GM23338 (cell line): ENCODE measurements at regions not wholly inside any gene's neighbourhood (a gene's known extent, or its start where the extent isn't known, plus 50 kb on each side); places are given as distances from the start of the nearest gene placed in this dataset.

Experiments
- ATAC-seq: fragments of 200-7000 bp; cut with Tn5 transposase; 3 replicates; pipeline ENCODE4 v1.9.1; 2020
- DNase-seq: peaks from one replicate; pipeline ENCODE4 v3.0.0-alpha.2; 2015; ENCODE audit warnings: low spot score
- H2AFZ ChIP-seq: fragments of 200-600 bp; sonication (generic); 2 replicates; pipeline ENCODE4 v1.8.0; 2016; ENCODE audit warnings: antibody characterized with exemption, mild to moderate bottlenecking, moderate library complexity
- H3F3A ChIP-seq: fragments of 200-600 bp; sonication (generic); replicated peaks from 2 replicates; pipeline ENCODE4 v1.8.0; 2017; ENCODE audit warnings: antibody characterized with exemption, mixed run types, low read depth
- H3K27ac ChIP-seq: fragments of 200-600 bp; sonication (generic); 2 replicates; pipeline ENCODE4 v1.6.1; 2016; ENCODE audit warnings: low read depth
- H3K27me3 ChIP-seq: fragments of 200-600 bp; sonication (generic); 2 replicates; pipeline ENCODE4 v1.8.0; 2016; ENCODE audit warnings: mild to moderate bottlenecking, mixed run types, moderate library complexity; ENCODE audit not compliant: insufficient read depth
- H3K36me3 ChIP-seq: fragments of 200-600 bp; sonication (generic); 2 replicates; pipeline ENCODE4 v1.8.0; 2016; ENCODE audit warnings: mild to moderate bottlenecking; ENCODE audit not compliant: insufficient read depth
- H3K4me1 ChIP-seq: fragments of 200-600 bp; sonication (generic); 2 replicates; pipeline ENCODE4 v1.8.0; 2016; ENCODE audit warnings: mild to moderate bottlenecking, moderate library complexity; ENCODE audit not compliant: insufficient read depth
- H3K4me2 ChIP-seq: fragments of 200-600 bp; sonication (generic); 2 replicates; pipeline ENCODE4 v1.7.1; 2017; ENCODE audit warnings: mixed run types
- H3K4me3 ChIP-seq: fragments of 200-600 bp; sonication (generic); 2 replicates; pipeline ENCODE4 v1.6.1; 2016; ENCODE audit warnings: mixed run types
- H3K79me2 ChIP-seq: fragments of 200-600 bp; sonication (generic); replicated peaks from 2 replicates; pipeline ENCODE4 v1.8.0; 2017; ENCODE audit warnings: mild to moderate bottlenecking; ENCODE audit not compliant: insufficient read depth
- H3K9me2 ChIP-seq: fragments of 200-600 bp; sonication (generic); 2 replicates; pipeline ENCODE4 v1.8.0; 2017; ENCODE audit not compliant: insufficient read depth
- H4K20me1 ChIP-seq: fragments of 200-600 bp; sonication (generic); replicated peaks from 2 replicates; pipeline ENCODE4 v1.8.0; 2017; ENCODE audit warnings: mild to moderate bottlenecking; ENCODE audit not compliant: insufficient read depth
- H3K27ac Mint-ChIP-seq: 2 replicates; pipeline ENCODE4 v1.8.0; 2020; ENCODE audit warnings: inconsistent platforms, mild to moderate bottlenecking, moderate library complexity, mixed read lengths
- H3K27me3 Mint-ChIP-seq: 3 replicates; pipeline ENCODE4 v1.8.0; 2022; ENCODE audit warnings: low read depth, mild to moderate bottlenecking, moderate library complexity, mixed read lengths, inconsistent platforms; ENCODE audit not compliant: insufficient read depth, poor library complexity
- H3K36me3 Mint-ChIP-seq: 3 replicates; pipeline ENCODE4 v1.8.0; 2021; ENCODE audit warnings: low read depth, mild to moderate bottlenecking, inconsistent platforms, moderate library complexity, mixed read lengths
- H3K4me1 Mint-ChIP-seq: 3 replicates; pipeline ENCODE4 v1.8.0; 2020; ENCODE audit warnings: mild to moderate bottlenecking, inconsistent platforms, mixed read lengths
- H3K4me3 Mint-ChIP-seq: 3 replicates; pipeline ENCODE4 v1.8.0; 2021; ENCODE audit warnings: moderate library complexity, mild to moderate bottlenecking, inconsistent platforms, mixed read lengths
- H3K9me3 Mint-ChIP-seq: 3 replicates; pipeline ENCODE4 v1.8.0; 2020; ENCODE audit warnings: moderate library complexity, mild to moderate bottlenecking, inconsistent platforms, mixed read lengths
- CREB1 ChIP-seq: fragments of 250-450 bp; sonication (Bioruptor Pico); IDR thresholded peaks from 2 replicates; pipeline ENCODE4 v1.5.0; 2020; ENCODE audit warnings: low read depth, mild to moderate bottlenecking, moderate library complexity
- EZH2phosphoT487 ChIP-seq: fragments of 200-600 bp; sonication (generic); IDR thresholded peaks from one replicate; pipeline ENCODE4 v1.8.1; 2018; ENCODE audit warnings: antibody characterized with exemption; ENCODE audit not compliant: unreplicated experiment
- JUNB ChIP-seq: IDR thresholded peaks from one replicate; pipeline ENCODE4 v1.6.1; 2016; ENCODE audit warnings: antibody characterized with exemption; ENCODE audit not compliant: unreplicated experiment
- NANOG ChIP-seq: IDR thresholded peaks from 2 replicates; pipeline ENCODE4 v1.6.1; 2016; ENCODE audit warnings: antibody characterized with exemption, borderline replicate concordance
- POLR2AphosphoS5 ChIP-seq: IDR thresholded peaks from 2 replicates; pipeline ENCODE4 v1.6.1; 2016; ENCODE audit warnings: antibody characterized with exemption, low read depth
- REST ChIP-seq: IDR thresholded peaks from one replicate; pipeline ENCODE4 v1.6.1; 2018; ENCODE audit warnings: antibody characterized with exemption; ENCODE audit not compliant: unreplicated experiment
- ZNF331 ChIP-seq: fragments of 250-450 bp; sonication (Bioruptor Pico); IDR thresholded peaks from 2 replicates; pipeline ENCODE4 v1.5.0; 2020; ENCODE audit warnings: low read depth, mild to moderate bottlenecking, moderate library complexity
- ZNF462 ChIP-seq: fragments of 250-450 bp; sonication (Bioruptor Pico); IDR thresholded peaks from 2 replicates; pipeline ENCODE4 v1.5.0; 2020; ENCODE audit warnings: mild to moderate bottlenecking, moderate library complexity
- TF ChIP-seq, protein P1 (sequence below), 2 experiments: fragments of 200-600 bp in 1 of 2; sonication (generic) in 1 of 2; conservative IDR thresholded peaks; 2 replicates each; pipeline versions ENCODE4 v1.5.1 to v1.6.1; 2016 to 2017; ENCODE audit warnings: antibody characterized with exemption in 2 of 2, low read depth in 2 of 2, mild to moderate bottlenecking in 2 of 2, moderate library complexity in 1 of 2
- TF ChIP-seq, protein P2 (sequence below): IDR thresholded peaks from 2 replicates; pipeline ENCODE4 v1.6.1; 2016; ENCODE audit warnings: antibody characterized with exemption

- H3K27me3 Mint-ChIP-seq: no peaks in the 10 kb centered on the region
Observed at GRCh38 chr4:38357546-38357945, 306.5 kb upstream of the KLF3 start.

More at GRCh38 chr4:38357546-38357945, 306.5 kb upstream of the KLF3 start:
- H3K4me1 Mint-ChIP-seq: no peaks in the 10 kb centered on the region
- Histone ChIP-seq H3K9me2 (no peaks in the 10 kb centered on the region; the same call in none of the 2 replicates), H3F3A (no peaks in the 10 kb centered on the region), H3K79me2 (no peaks in the 10 kb centered on the region), H3K4me2 (no peak overlapping the region), H3K27me3 (no peaks in the 10 kb centered on the region), H3K4me3 (no peak overlapping the region), H3K4me1 (no peaks in the 10 kb centered on the region), H4K20me1 (no peaks in the 10 kb centered on the region), H2AFZ (no peak overlapping the region), H3K36me3 (no peaks in the 10 kb centered on the region), H3K27ac (no peak overlapping the region)
- H3K4me3 Mint-ChIP-seq: no peak overlapping the region
- TF ChIP-seq, protein P1, sequence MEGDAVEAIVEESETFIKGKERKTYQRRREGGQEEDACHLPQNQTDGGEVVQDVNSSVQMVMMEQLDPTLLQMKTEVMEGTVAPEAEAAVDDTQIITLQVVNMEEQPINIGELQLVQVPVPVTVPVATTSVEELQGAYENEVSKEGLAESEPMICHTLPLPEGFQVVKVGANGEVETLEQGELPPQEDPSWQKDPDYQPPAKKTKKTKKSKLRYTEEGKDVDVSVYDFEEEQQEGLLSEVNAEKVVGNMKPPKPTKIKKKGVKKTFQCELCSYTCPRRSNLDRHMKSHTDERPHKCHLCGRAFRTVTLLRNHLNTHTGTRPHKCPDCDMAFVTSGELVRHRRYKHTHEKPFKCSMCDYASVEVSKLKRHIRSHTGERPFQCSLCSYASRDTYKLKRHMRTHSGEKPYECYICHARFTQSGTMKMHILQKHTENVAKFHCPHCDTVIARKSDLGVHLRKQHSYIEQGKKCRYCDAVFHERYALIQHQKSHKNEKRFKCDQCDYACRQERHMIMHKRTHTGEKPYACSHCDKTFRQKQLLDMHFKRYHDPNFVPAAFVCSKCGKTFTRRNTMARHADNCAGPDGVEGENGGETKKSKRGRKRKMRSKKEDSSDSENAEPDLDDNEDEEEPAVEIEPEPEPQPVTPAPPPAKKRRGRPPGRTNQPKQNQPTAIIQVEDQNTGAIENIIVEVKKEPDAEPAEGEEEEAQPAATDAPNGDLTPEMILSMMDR (conservative IDR thresholded peaks at IDR 0.05; ENCODE audit: low read depth in 2 of 2): no peak
- no peak for TF ChIP-seq REST
- TF ChIP-seq JUNB: no peak
- TF ChIP-seq POLR2AphosphoS5: no peak
- no peak for TF ChIP-seq CREB1 (CRISPR knock-in tag)
- no peak for TF ChIP-seq ZNF462 (CRISPR knock-in tag)
- TF ChIP-seq, protein P2, sequence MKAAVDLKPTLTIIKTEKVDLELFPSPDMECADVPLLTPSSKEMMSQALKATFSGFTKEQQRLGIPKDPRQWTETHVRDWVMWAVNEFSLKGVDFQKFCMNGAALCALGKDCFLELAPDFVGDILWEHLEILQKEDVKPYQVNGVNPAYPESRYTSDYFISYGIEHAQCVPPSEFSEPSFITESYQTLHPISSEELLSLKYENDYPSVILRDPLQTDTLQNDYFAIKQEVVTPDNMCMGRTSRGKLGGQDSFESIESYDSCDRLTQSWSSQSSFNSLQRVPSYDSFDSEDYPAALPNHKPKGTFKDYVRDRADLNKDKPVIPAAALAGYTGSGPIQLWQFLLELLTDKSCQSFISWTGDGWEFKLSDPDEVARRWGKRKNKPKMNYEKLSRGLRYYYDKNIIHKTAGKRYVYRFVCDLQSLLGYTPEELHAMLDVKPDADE: no peak
- TF ChIP-seq NANOG: no peak
- TF ChIP-seq EZH2phosphoT487: no peak
- TF ChIP-seq ZNF331: no peak
- no peak overlapping the region for H3K27ac Mint-ChIP-seq
- no peaks in the 10 kb centered on the region for H3K36me3 Mint-ChIP-seq
- ATAC-seq: no peak
- peaks cover 9% of the 10 kb centered on the region; the same call in 1 of the 3 replicates for H3K9me3 Mint-ChIP-seq
- no peak for DNase-seq
